Pancreas (tissue), 10 donors: ENCODE measurements at regions not wholly inside any gene's neighbourhood (a gene's known extent, or its start where the extent isn't known, plus 50 kb on each side); places are given as distances from the start of the nearest gene placed in this dataset.

Source experiments
- ATAC-seq, 4 donors: fragments of 200-7000 bp; cut with Tn5 transposase; one replicate each; pipeline versions ENCODE4 v1.8.0 to v1.9.1; 2020; ENCODE audit warnings: mild to moderate bottlenecking in 4 of 4, moderate library complexity in 4 of 4
- DNase-seq, 6 donors: peaks; one replicate each; pipeline ENCODE4 v3.0.0-alpha.2; 2020
- FAIRE-seq: peaks from 2 replicates; lab custom pipeline; 2012; peaks lifted over from hg19 to GRCh38; lab: Jason Lieb, UNC
- H3K27ac ChIP-seq, 4 donors: fragments of 200-600 bp; sonication (generic); 1 replicate in 3 of 4; 2 replicates in 1 of 4; pipeline versions ENCODE4 v1.5.0 to v1.8.0; 2020
- H3K27me3 ChIP-seq, 4 donors: fragments of 200-600 bp; one replicate each; pipeline ENCODE4 v1.8.0; 2021
- H3K36me3 ChIP-seq, 3 donors: fragments of 200-600 bp; sonication (generic) in 1 of 3; one replicate each; pipeline versions ENCODE4 v1.5.0 to v1.8.0; 2020 to 2021
- H3K4me1 ChIP-seq, 3 donors: fragments of 200-600 bp; one replicate each; pipeline ENCODE4 v1.8.0; 2021
- H3K4me3 ChIP-seq, 4 donors: fragments of 200-600 bp; sonication (generic) in 2 of 4; one replicate each; pipeline versions ENCODE4 v1.5.0 to v1.8.0; 2020 to 2021
- H3K9me3 ChIP-seq, 4 donors: fragments of 200-600 bp; one replicate each; pipeline ENCODE4 v1.8.0; 2021
- CTCF ChIP-seq, 4 donors: fragments of 200-600 bp; sonication (generic) in 3 of 4; IDR thresholded peaks; one replicate each; pipeline versions ENCODE4 v1.5.0 to v1.8.0; 2021; ENCODE audit warnings: antibody characterized with exemption in 4 of 4
- WGBS, 2 donors: extraction: QIAGEN DNeasy Blood & Tissue Kit; methylation state at CpG; one replicate each; pipeline ENCODE4 v1.1.7; 2013; 5-methylcytosine and 5-hydroxymethylcytosine counted together
- intact Hi-C, 3 donors: fragments of 100-400 bp; cut with DNase I; formaldehyde crosslinking; loops; one replicate each; pipeline versions ENCODE4 v1.11.1 to v1.14.2; 2022
- donor health status: healthy with polysubstance abuse.
- donor health status: DM: no; HTN: no; CAD: no; lungs with moderate emphysema.
- donor health status: DM: no; HTN: no; CAD: no.
- donor health status: control.
- donor health status: control.
- donor health status: Bipolar disorder and iron deficiency.
- donor health status: DM: yes; HTN: yes; CAD: no.
- donor health status: DM: no; HTN: no; CAD: no.
- donor health status: DM: no; HTN: no; CAD: no.
- donor health status: DM: yes; HTN: yes; CAD: no.

GRCh38 chr12:79524507-79525148, 166.1 kb downstream of the PAWR start:
- Histone ChIP-seq H3K27ac (no peak overlapping the region), H3K27me3 (no peaks in the 10 kb centered on the region), H3K4me3 (no peak overlapping the region), H3K36me3 (no peaks in the 10 kb centered on the region), H3K4me1 (no peaks in the 10 kb centered on the region), H3K9me3 (no peaks in the 10 kb centered on the region)
- TF ChIP-seq CTCF (IDR thresholded peaks at IDR 0.05): no peak
- no peak for FAIRE-seq
- intact Hi-C loops: no loop called here
- 48 to 53% methylated on average over 6 of the region's 6 CpGs for WGBS, 2 donors
- DNase-seq: no peak
- peak in 1 of 4 donors; percentile 50 for ATAC-seq

GRCh38 chr12:79522989-79523386, 167.8 kb downstream of the PAWR start:
- ATAC-seq (no peak), FAIRE-seq (no peak), DNase-seq (no peak)
- no peak for TF ChIP-seq CTCF (IDR thresholded peaks at IDR 0.05)
- Histone ChIP-seq H3K9me3 (no peaks in the 10 kb centered on the region), H3K4me3 (no peak overlapping the region), H3K27ac (no peak overlapping the region), H3K27me3 (no peaks in the 10 kb centered on the region), H3K4me1 (no peaks in the 10 kb centered on the region), H3K36me3 (no peaks in the 10 kb centered on the region)
- 80 to 83% methylated on average over 2 of the region's 2 CpGs for WGBS, 2 donors
- intact Hi-C loops: no loop called here

- FAIRE-seq: no peak
- intact Hi-C loops: no loop called here
- 70 to 75% methylated on average over 11 of the region's 11 CpGs for WGBS, 2 donors
Measured at GRCh38 chr12:79522257-79522988, 168.3 kb downstream of the PAWR start.

GRCh38 chr12:79521576-79521975, 169.2 kb downstream of the PAWR start:
- intact Hi-C loops: no loop called here
- H3K27ac ChIP-seq: no peak overlapping the region
- no peaks in the 10 kb centered on the region for H3K27me3 ChIP-seq
- TF ChIP-seq CTCF (IDR thresholded peaks at IDR 0.05): no peak
- no peaks in the 10 kb centered on the region for H3K4me1 ChIP-seq
- no peak for DNase-seq
- no peak overlapping the region for H3K4me3 ChIP-seq
- H3K36me3 ChIP-seq: no peaks in the 10 kb centered on the region
- ATAC-seq: no peak
- no peak for FAIRE-seq
- WGBS, 2 donors: 86 to 94% methylated on average over 1 of the region's 1 CpG
- no peaks in the 10 kb centered on the region for H3K9me3 ChIP-seq

More at GRCh38 chr12:79522257-79522988, 168.3 kb downstream of the PAWR start:
- H3K27me3 ChIP-seq: no peaks in the 10 kb centered on the region
- H3K4me1 ChIP-seq: no peaks in the 10 kb centered on the region
- no peaks in the 10 kb centered on the region for H3K36me3 ChIP-seq
- no peak overlapping the region for H3K27ac ChIP-seq
- TF ChIP-seq CTCF (IDR thresholded peaks at IDR 0.05): no peak
- no peak for DNase-seq
- no peak overlapping the region for H3K4me3 ChIP-seq
- no peaks in the 10 kb centered on the region for H3K9me3 ChIP-seq
- ATAC-seq: peak in 1 of 4 donors; percentile 24

GRCh38 chr12:79517363-79517762, 173.4 kb downstream of the PAWR start:
- H3K27ac ChIP-seq: no peak overlapping the region
- 93 to 96% methylated on average over 2 of the region's 2 CpGs for WGBS, 2 donors
- H3K27me3 ChIP-seq: no peaks in the 10 kb centered on the region
- ATAC-seq: no peak
- FAIRE-seq: no peak
- DNase-seq: no peak
- H3K4me3 ChIP-seq: no peak overlapping the region
- no peak for TF ChIP-seq CTCF (IDR thresholded peaks at IDR 0.05)
- no peaks in the 10 kb centered on the region for H3K4me1 ChIP-seq
- H3K36me3 ChIP-seq: no peaks in the 10 kb centered on the region
- intact Hi-C loops: no loop called here
- no peaks in the 10 kb centered on the region for H3K9me3 ChIP-seq
